GM10248 (cell line): ENCODE measurements at regions not wholly inside any gene's neighbourhood (a gene's known extent, or its start where the extent isn't known, plus 50 kb on each side); places are given as distances from the start of the nearest gene placed in this dataset.
"Not testable (repeated sequence)": the region's sequence is repeated elsewhere in the genome, so short reads cannot be mapped to it uniquely, and the experiment has no call there.

Experiments used
- CTCF ChIA-PET: fragments of 300-600 bp; sonication (Branson Sonifier 250); formaldehyde crosslinking; extraction: SDS; loops from one replicate; lab custom pipeline; 2021; ENCODE audit warnings: antibody characterized with exemption; lab: Yijun Ruan, JAX
- POLR2A ChIA-PET: fragments of 350-650 bp; sonication (Branson Sonifier 250); formaldehyde crosslinking; extraction: SDS; loops from one replicate; lab custom pipeline; 2020; ENCODE audit warnings: antibody characterized with exemption; lab: Yijun Ruan, JAX
- DNase-seq: peaks from one replicate; pipeline ENCODE4 v3.0.0; 2012; ENCODE audit errors: extremely low spot score
- CTCF ChIP-seq: IDR thresholded peaks from 2 replicates; pipeline ENCODE4 v1.5.1; 2012; ENCODE audit warnings: mild to moderate bottlenecking, low read depth; ENCODE audit errors: extremely low read depth, missing control alignments, control extremely low read depth

- TF ChIP-seq CTCF: no peak
- ChIA-PET CTCF (no interaction called here), POLR2A (no interaction called here)
- no peak for DNase-seq
These were observed 86.6 kb upstream of the SLC24A2 start for GRCh38 chr9:19875291-19875920.

- POLR2A ChIA-PET, DNase-seq, CTCF ChIA-PET: not testable (repeated sequence)
These were observed 84.4 kb upstream of the SLC24A2 start for GRCh38 chr9:19873188-19873587.

GRCh38 chr9:19870988-19871387 is 82.2 kb upstream of the SLC24A2 start:
- TF ChIP-seq CTCF: no peak
- CTCF ChIA-PET: interaction anchor here (1.3 kb wide), 1 partner anchor 24 kb away, joined by 3 read pairs; no protein-coding TSS in a partner anchor
- DNase-seq: no peak
- POLR2A ChIA-PET: no interaction called here

GRCh38 chr9:19840953-19841352 is 52.1 kb upstream of the SLC24A2 start:
- no peak for TF ChIP-seq CTCF
- ChIA-PET CTCF (no interaction called here), POLR2A (no interaction called here)
- no peak for DNase-seq
